Germinal center (tissue), 1 donor: ENCODE measurements at regions not wholly inside any gene's neighbourhood (a gene's known extent, or its start where the extent isn't known, plus 50 kb on each side); places are given as distances from the start of the nearest gene placed in this dataset.
"Not testable (repeated sequence)": the region's sequence is repeated elsewhere in the genome, so short reads cannot be mapped to it uniquely, and the experiment has no call there.

Source experiments
- DNase-seq: peaks from one replicate; pipeline ENCODE4 v3.0.0; 2012; ENCODE audit warnings: mixed read lengths, low spot score

DNA sequence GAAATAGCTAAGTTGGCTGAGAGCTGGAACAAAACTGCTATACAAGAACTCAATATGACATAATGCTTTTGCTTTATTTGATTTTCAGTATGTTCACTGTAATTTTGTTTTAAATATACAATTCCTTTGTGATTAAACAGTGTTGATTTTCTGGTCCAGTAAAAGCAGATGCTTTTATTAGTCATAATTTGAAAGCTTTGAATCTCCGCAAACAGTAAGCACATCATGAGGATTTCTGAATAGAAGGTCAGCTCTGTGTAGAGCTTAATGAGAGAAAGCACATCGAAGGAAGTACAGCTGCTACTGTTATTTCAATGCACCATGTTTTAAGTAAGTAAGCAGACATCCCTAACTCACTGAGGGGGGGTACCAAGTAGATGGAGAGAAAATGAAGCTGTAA, 701.3 kb upstream of the ACO1 start:
- no peak for DNase-seq

DNA sequence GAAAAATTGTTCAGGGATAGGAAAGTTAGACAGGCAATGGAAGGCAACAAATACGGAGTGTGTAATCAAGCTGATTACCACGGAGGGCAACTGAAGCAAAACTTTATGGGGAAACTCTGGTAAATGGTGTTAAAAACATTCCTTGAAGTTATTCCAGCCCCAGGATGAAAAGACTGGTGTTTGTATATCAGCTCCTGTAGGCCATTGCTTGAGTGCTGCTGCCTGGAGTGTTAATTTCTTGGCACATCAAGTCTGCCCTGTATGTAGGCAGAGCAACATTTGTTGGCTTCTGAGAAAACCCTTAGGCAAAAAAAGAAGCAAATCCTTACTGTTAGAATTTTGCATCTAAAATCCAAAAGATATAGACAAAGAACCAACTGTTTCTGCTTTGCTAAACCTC, 686.5 kb upstream of the ACO1 start:
- DNase-seq: no peak

DNA sequence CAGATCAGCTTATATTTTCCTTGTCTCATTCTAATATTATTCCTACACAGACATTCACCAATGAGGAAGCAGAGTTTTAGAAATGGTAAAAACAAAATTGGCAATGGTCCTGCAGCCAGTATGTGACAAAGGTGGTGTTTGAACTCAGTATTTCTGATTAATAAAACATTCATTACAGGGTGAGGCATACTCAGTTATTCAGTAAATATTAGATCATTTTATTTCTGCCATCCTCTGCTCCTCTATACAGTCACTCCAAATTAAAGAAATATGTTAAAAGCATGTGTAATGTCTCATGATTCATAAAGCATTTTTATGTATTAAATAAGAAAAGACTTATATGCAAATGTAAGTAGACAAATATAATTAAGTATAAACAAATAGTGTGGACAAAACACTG, 684.6 kb upstream of the ACO1 start:
- no peak for DNase-seq

DNA sequence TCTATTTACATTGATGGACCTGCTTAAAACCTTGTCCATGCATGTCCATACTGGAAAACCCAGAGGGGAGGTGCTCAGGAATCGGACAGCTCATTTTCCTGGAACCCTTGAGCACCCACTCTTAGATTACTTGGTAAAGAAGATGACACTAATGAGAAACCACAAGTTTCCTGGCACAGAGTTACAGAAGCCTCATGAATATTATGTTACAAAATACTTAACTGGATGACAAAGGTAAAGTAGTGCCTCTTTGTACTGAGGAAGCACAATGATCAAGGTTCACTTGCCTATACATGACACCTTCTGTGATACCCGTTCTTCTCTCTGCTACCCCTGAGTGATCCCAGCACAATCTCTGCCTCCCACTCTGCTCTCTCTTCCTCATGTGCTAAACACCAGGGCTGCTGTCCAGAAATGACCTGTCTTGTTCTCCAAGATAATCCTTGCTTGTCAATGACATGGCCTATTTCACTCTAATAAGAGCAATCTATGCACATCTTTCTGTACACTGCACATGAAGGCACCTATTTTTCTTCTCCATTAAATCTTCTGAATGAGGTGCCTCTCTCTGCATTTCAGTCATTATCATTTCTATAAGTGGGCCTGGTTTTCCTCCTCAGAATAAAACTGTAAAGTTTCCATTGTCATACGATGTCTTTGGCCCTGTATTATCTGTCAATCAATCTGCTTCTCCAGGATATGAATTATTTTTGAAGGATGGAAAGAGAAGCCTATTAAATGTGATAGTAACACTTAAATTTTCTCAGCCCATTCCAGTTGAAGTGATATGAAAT, 684.0 kb upstream of the ACO1 start:
- no peak for DNase-seq

DNA sequence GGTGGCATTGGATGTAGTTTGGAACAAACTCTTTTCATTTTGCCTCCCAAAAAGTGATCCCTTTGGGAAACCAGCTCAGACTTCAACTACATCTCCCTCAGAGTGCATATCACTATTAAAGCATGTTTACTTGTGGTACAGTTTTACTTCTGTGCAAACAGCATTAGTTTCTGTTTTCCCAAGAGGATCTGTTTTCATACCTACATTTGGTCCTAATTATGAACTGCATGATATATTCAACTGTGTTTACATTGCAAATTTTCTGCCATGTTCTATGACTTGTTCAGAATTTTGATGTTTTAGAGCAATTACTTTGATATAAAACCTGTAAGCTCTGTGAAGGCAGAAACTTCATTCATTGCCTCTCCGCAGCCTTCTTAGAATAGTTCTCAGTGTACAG, 681.5 kb upstream of the ACO1 start:
- no peak for DNase-seq

DNA sequence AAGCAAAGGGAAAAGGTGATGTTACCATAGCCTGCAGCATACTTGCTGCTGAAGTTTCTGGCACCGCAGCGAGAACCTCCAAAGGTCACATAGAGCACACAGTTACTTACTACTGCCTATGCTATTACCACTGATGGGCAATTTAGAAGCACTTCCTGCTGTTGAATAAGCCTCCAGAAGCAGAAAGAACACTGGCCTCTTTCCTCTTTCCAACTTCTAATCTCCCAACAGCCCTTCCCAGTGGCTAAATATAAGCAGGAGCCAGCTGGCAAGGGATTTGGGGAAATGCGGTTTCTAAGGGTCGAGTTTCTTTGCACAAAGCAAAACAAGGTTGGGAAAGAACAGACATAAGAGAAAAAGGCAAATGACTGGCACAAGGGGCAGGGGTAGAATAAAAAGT, 669.2 kb upstream of the ACO1 start:
- DNase-seq: no peak

DNA sequence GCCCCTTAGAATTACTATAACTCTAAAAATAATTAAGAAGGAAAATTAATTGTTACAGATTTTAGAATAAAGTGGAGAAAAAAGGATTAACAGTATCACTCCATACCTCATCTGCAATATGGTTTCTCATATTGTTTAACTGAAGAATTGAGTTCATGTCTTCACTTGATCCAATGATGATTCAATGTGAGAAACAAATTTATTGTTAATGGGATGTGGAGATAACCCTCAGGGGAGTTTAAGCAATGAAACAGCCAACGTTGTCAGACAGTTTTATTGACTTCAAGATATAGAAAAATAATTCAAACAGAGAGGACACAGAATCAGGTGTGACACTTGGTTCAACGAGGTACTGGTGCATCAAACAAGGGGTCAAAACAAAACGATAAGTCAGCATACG, 665.2 kb upstream of the ACO1 start:
- no peak for DNase-seq

DNA sequence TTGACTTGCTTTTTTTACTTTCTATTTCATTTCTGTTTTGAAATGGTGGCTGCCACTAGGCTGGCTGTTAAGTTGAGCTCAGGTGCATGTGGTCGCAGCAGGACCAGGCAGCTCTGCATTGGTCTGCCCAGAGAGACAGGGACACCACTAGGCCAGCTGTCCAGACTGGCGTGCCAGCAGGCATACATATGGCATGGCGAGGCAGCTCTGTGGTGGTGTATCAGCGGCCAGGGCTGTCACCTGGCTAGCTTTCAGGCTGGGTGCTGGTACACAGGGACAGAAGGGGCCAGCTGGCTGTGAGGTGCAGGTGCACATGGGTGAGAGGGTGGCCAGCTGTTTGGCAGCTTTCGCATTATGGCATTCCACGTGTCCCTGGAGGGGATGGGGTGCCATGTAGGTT, 654.0 kb upstream of the ACO1 start:
- no peak for DNase-seq

DNA sequence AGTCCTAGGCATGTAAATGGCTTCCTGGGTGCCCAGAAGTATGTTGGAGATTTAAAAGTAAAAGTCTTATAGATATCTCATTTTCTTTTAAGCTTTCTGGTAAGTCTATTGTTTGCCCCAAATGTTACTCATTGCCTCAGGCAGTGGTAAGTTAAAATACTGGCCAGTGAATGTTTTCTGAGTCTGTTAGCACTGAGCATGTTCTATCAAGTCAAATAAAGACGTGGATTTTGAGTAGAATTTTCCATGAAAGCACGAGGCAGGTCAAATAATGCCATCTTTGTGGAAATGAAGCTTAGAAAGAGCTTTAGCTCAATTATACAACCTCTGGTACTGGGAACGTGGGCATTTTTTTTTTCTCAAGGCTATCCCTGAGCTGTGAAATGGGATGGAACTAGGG, 651.3 kb upstream of the ACO1 start:
- DNase-seq: no peak

DNA sequence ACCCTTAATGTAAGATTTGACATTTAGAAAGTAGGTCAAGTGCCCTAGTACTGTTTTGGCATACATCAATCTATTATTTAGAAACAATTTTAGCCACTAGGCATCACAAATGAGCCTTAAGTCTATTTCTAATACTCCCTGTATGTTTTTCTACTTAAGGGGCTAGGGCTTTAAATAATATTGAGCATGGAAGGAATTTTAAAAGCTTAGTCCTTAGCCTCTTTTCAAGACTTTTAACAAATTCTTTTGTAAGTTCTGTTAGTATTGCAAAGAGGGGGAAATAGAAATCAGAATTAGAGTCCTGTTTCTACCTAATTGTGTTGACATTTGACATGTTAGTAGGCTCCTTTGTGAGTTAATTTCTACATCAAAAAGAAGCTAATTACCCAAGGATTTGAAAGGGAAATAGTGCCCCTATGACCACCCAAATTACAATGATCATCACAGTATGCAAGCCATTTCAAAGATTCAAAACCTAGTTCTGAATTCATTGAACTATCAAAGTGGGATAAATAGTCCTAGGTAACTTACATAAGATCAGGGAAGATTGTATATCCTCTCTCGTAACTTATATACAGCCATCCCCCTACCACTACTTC, 647.8 kb upstream of the ACO1 start:
- no peak for DNase-seq

DNA sequence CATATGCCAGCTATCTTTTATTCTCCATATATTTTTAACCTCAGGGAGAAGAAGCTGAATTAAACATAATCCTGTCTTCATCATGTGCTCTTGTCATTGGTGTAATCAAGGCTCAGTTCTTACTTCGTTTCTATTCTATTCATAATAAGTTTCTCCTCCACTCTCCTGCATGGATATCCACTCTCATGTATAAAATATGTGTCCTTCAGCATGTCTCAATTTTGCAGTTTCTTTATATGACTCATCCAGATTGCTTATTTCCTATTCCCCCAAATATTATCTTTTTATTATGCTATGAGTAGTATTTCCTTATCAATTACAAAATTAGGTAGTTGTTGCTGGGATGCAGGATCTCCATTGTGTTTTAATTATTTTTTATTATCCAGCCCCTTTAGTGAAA, 643.7 kb upstream of the ACO1 start:
- DNase-seq: no peak

DNA sequence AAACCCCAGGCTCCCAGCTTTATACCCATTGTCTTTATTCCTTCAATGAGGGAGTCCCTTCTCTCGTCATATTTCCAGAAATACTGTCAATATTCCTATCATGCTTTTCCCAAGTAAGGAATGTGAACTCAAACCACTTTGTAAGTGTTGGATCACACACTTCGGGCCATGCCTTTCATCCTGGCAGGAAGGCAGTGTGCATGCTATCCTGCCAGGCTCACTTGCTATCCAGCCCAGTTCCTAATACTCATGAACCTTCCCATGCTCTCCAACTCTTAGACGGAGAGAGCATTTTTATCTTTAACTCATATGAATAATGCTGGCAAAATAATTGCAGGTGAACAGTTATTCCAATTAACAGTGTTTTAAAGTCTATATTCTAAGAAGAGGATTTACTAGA, 639.9 kb upstream of the ACO1 start:
- no peak for DNase-seq

DNA sequence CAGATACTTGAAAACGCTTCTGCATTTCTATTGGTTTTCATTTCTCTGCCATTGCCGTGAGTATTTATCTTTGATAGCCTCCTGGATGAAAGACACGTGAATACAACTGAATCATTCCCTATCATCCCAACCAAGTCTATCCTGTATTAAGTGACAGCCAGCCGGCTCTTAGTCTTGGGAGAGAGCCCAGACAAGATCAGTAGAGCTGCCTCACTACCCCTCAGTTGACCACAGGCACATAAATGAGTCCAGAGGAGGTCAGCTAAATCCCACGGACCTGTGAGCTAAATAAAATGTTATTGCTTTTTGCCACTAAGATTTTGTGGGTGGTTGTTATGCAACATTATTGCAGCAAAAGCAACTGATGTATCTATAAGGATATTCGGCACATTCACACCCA, 639.0 kb upstream of the ACO1 start:
- no peak for DNase-seq

DNA sequence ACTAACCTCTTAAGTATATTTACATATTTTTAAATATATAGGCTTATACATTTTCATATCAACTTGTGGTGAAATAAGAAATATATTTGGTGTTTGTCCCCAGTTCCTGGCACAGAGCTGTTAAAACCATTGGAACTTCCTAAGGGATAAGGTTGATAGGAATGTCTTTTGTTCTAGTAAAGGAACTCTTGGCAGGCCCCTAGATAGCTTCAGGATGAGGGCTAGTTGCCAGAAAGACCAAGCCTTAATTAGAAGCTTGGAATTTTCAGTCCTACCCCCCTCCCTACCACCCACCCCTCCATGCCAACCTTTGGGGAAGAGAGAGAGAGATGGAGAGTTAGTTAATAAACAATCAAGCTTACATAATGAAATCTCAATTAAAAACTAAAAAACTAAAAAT, 638.6 kb upstream of the ACO1 start:
- no peak for DNase-seq

DNA sequence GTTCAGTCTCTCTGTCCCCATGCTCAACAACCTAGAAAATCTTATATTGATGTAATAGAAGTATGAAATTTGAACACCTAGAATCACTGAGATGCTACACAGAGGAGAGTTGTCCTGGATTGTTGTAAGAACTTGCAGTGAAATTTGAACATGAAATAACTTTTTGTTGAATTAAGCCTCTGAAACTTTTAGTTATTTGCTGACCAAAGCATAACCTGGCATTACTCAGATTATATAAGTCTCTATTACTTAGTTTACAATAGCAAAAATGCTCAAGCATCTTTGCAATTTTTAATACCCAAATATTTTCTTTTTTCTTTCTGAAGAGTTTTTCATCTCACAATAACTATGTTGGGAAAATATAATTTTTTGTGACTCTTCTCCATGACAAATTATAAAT, 630.7 kb upstream of the ACO1 start:
- no peak for DNase-seq

DNA sequence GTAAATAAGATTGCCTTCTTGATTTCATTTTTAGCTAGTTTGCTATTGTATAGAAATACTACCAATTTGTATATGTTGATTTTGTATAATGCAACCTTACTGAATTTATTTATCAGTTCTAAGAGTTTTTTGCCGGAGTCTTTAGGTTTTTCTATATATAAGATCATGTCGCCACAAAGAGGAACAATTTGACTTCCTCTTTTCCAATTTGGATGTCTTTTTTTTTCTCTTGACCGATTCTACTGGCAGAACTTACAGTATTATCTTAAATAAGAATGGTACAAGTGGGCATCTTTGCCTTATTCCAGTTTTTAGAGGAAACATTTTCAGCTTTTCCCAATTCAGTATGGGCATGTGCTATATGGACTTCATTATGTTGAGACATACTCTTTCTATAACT, 624.7 kb upstream of the ACO1 start:
- DNase-seq: no peak

DNA sequence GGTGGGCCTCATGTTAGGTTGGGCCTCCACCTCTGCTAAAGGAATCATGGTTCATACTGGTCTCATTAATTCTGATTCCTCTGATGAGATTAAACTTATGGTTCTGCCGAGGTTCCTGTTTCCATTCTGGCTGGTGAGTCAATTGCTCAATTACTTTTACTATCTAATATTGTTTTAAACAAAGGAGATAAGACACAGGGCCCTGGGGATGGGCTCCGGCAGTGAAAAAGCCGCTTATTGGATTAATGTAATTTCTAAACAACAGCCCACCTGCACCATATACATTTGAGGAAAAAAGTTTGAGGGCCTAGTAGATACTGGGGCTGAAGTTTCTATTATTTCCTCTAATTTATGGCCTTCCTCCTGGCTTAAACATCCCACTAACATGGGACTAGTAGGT, 610.4 kb upstream of the ACO1 start:
- DNase-seq: not testable (repeated sequence)

DNA sequence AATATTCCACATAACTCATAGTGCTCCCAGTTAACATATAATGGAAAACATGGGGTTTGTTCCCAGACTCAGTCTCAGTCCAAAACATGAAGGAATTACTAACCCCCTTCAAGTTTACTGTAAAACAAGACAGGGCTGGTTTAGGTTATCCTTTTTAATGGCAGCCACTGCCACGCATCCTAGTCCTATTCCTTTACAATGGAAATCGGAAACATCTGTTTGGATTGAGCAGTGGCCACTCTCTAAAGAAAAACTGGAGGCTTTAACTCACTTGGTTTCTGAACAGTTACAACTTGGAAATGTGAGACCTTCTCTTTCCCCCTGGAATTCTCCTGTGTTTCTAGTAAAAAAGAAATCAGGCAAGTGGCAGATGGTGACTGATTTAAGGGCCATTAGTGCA, 609.9 kb upstream of the ACO1 start:
- DNase-seq: no peak

DNA sequence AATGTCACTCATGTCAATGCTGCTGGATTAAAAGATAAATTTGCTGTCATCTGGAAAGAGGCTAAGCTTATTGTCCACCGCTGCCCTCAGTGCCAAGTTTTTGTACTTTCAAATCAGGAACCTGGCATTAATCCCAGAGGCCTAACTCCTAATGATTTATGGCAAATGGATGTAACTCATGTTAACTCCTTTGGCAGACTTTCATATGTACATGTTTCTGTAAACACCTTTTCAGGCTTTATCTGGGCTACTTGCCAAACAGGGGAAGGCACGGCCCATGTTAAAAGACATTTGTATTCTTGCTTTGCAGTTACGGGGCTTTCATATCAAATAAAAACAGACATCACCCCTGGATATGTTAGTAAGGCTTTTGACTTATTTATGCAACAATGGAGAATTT, 608.0 kb upstream of the ACO1 start:
- DNase-seq: no peak

DNA sequence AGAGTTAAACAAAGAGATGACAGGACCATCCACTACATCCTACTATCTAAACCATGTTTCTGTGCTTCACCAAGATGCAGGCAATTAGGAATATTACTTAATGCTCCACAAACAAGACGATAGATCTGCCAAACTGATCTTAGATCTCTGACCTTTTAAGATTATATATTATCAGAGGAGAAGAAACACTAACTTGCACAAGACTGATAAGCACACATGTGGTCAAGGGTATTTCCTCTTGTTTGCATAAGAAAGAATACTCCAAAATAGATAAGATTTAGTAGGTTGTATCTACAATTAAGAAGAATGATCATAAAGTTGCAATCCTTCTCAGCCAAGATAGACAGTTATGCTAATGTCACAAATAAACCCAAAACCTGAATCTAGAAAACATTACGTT, 601.0 kb upstream of the ACO1 start:
- DNase-seq: no peak

DNA sequence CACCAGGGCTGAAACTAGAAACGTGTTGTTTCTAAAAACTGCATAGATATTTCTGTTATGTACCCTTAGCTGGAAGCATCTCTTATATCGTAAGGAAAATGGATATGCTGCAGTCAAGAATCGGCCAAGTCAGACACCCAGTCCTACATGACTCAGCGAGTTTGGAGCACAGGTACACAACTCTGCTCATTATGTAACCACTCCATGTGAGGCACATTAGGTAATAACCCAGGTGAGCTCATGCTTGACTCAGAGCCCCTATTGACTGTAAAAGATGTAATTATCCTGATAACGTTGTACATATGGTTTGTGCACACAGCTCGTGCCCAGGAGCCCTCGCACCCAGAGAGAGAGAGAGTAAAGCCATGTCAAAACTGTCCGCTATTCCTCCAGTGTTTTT, 593.7 kb upstream of the ACO1 start:
- DNase-seq: no peak

DNA sequence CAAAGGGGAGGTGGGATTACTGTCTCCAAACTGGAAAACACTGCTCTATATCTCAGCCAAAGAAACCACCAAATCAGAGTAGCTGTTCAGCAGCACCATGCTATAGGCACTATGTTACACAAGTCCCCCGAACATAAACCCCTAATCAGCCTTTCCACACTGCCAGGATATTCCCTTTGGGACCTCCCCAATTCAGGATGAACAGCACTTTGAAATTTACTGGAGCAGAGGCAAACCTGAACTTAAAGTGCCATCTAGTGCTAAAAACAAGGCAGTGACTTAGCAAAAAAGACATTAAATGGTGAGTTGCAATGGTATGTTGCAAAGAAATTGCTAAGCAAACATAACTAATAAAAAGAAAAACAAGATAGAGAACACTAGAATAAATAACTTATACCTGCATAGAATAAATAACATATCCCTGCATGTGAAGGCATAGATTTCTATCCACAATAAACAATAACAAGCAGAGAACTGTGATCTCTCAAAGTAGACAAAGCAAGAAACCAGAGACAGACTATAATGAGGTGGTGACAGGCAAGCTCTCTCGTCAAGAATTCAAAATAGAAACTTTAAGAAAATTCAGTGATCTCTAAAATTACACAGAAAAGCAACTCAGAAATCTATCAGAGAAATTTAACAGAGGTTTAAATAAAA, 584.4 kb upstream of the ACO1 start:
- no peak for DNase-seq

DNA sequence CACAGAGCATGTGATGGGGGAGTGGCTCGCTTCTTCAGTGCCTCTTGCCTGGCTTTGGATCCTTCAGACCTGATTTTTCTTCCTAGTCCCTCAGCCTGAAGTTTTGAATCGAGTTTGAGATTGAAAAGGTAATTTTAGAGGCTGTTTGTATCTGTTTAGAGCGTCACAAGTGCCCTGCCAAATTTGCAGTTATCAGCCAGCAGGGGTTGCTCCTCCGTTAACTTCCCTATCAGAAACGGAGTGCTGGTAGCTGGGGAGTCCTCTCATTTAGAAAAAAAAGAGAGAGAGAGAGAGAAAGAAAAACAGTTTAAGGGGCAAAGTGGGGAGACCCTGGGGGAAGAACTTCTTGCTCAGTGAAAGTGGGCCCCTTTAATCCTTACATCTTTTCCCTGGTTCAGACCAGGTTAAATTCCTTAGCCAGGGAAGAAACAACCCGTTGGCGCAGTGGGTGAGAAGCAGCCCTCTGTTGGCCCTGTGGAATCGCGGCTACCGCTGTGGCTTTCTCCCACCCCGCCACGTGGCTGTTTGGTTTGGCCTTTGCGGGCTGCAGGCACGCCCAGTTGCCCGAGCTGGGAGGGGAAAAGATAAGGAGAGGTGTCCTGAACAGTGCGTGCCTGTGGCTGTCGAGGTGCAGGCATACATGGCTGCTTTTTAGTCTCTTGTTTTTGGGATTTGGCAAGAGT, 576.7 kb upstream of the ACO1 start:
- no peak for DNase-seq
